ENCODE measurements at regions not wholly inside any gene's neighbourhood (a gene's known extent, or its start where the extent isn't known, plus 50 kb on each side); places are given as distances from the start of the nearest gene placed in this dataset.

GRCh38 chr5:173809014-173809413, 79.1 kb upstream of the CPEB4 start:
- Histone ChIP-seq H3K36me3 (ENCODE audit: control insufficient read depth in 4 of 4, insufficient read depth in 4 of 4, low read length in 4 of 4) (no peaks in the 10 kb centered on the region), H3K9me3 (ENCODE audit: control insufficient read depth in 4 of 4, insufficient read depth in 3 of 4, low read length in 3 of 4) (peaks cover 0 to 2% (median 0%) of the 10 kb centered on the region in 4 donors), H3K4me3 (no peak overlapping the region), H3K27ac (ENCODE audit: low read depth in 1 of 2, low read length in 1 of 2) (no peak overlapping the region), H3K4me1 (ENCODE audit: control insufficient read depth in 5 of 5, insufficient read depth in 5 of 5, low read length in 5 of 5) (no peaks in the 10 kb centered on the region), H3K9ac (ENCODE audit: insufficient read depth in 1 of 2, low read length in 2 of 2) (no peak overlapping the region), H3K27me3 (ENCODE audit: control insufficient read depth in 3 of 3, insufficient read depth in 3 of 3, low read length in 2 of 3) (no peaks in the 10 kb centered on the region)
- DNase-seq (no peak), ATAC-seq (ENCODE audit: insufficient read depth, low FRiP score) (no peak)
- TF ChIP-seq, protein P1, sequence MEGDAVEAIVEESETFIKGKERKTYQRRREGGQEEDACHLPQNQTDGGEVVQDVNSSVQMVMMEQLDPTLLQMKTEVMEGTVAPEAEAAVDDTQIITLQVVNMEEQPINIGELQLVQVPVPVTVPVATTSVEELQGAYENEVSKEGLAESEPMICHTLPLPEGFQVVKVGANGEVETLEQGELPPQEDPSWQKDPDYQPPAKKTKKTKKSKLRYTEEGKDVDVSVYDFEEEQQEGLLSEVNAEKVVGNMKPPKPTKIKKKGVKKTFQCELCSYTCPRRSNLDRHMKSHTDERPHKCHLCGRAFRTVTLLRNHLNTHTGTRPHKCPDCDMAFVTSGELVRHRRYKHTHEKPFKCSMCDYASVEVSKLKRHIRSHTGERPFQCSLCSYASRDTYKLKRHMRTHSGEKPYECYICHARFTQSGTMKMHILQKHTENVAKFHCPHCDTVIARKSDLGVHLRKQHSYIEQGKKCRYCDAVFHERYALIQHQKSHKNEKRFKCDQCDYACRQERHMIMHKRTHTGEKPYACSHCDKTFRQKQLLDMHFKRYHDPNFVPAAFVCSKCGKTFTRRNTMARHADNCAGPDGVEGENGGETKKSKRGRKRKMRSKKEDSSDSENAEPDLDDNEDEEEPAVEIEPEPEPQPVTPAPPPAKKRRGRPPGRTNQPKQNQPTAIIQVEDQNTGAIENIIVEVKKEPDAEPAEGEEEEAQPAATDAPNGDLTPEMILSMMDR (IDR thresholded peaks at IDR 0.05; ENCODE audit: control extremely low read depth, extremely low read depth) = no peak
- WGBS, 2 donors = 88 to 91% methylated on average over 6 of the region's 6 CpGs

DNA sequence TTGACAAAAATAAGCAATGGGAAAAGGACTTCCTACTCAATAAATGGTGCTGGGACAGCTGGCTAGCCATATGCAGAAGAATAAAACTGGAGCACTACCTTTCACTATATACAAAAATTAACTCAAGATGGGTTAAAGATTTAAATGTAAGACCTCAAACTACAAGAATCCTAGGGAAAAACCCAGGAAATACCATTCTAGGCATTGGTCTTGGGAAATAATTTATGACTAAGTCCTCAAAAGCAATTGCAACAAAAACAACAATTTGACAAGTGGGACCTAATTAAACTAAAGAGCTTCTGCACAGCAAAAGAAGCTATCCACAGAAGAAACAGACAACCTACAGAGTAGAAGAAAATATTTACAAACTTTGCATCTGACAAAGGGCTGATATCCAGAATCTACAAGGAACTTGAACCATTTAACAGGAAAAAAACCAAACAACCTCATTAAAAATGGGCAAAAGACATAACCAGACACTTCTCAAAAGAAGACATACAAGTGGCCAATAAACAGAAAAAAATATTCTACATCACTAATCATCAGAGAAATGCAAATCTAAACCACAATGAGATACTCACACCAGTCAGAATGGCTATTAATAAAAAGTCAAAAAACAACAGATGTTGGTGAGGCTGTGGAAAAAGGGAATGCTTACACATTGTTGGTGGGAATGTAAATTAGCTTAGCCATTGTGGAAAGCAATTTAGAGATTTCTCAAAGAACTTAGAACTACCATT, 75.2 kb upstream of the CPEB4 start:
- ATAC-seq (ENCODE audit: insufficient read depth, low FRiP score) (no peak), DNase-seq (no peak)
- no peaks in the 10 kb centered on the region for H3K36me3 ChIP-seq (ENCODE audit: control insufficient read depth in 4 of 4, insufficient read depth in 4 of 4, low read length in 4 of 4)
- H3K4me1 ChIP-seq (ENCODE audit: control insufficient read depth in 5 of 5, insufficient read depth in 5 of 5, low read length in 5 of 5) = no peaks in the 10 kb centered on the region
- no peak overlapping the region for H3K9ac ChIP-seq (ENCODE audit: insufficient read depth in 1 of 2, low read length in 2 of 2)
- no peaks in the 10 kb centered on the region for H3K27me3 ChIP-seq (ENCODE audit: control insufficient read depth in 3 of 3, insufficient read depth in 3 of 3, low read length in 2 of 3)
- H3K9me3 ChIP-seq (ENCODE audit: control insufficient read depth in 4 of 4, insufficient read depth in 3 of 4, low read length in 3 of 4) = peaks cover 0 to 2% (median 0%) of the 10 kb centered on the region in 4 donors
- H3K4me3 ChIP-seq = no peak overlapping the region
- TF ChIP-seq, protein P1 (IDR thresholded peaks at IDR 0.05; ENCODE audit: control extremely low read depth, extremely low read depth) = no peak
- H3K27ac ChIP-seq (ENCODE audit: low read depth in 1 of 2, low read length in 1 of 2) = no peak overlapping the region

DNA sequence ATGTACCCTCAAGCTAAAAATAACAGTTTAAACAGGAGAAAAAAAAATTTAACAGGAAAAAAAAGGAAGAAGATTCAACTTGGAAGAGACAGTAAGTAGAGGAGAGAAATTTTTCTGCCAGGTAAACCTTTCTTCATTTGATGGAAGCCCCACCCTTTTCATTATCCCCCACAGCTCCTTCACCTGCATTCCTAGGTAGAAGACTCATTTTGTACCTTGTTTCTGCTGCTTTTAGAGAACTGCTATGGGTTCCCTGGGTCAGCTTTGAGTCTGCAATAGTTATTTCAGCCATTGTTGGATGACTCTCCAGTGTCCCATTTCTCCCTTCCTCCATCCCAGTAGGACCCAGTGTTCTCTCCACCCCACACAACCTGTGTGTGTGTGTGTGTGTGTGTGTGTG, 74.1 kb upstream of the CPEB4 start:
- H3K27ac ChIP-seq (ENCODE audit: low read depth in 1 of 2, low read length in 1 of 2) = no peak overlapping the region
- H3K36me3 ChIP-seq (ENCODE audit: control insufficient read depth in 4 of 4, insufficient read depth in 4 of 4, low read length in 4 of 4) = no peaks in the 10 kb centered on the region
- no peak overlapping the region for H3K9ac ChIP-seq (ENCODE audit: insufficient read depth in 1 of 2, low read length in 2 of 2)
- H3K27me3 ChIP-seq (ENCODE audit: control insufficient read depth in 3 of 3, insufficient read depth in 3 of 3, low read length in 2 of 3) = no peaks in the 10 kb centered on the region
- no peak for DNase-seq
- no peak for ATAC-seq (ENCODE audit: insufficient read depth, low FRiP score)
- no peak overlapping the region for H3K4me3 ChIP-seq
- peaks cover 0 to 2% (median 0%) of the 10 kb centered on the region in 4 donors for H3K9me3 ChIP-seq (ENCODE audit: control insufficient read depth in 4 of 4, insufficient read depth in 3 of 4, low read length in 3 of 4)
- H3K4me1 ChIP-seq (ENCODE audit: control insufficient read depth in 5 of 5, insufficient read depth in 5 of 5, low read length in 5 of 5) = no peaks in the 10 kb centered on the region
- TF ChIP-seq, protein P1 (IDR thresholded peaks at IDR 0.05; ENCODE audit: control extremely low read depth, extremely low read depth) = no peak

DNA sequence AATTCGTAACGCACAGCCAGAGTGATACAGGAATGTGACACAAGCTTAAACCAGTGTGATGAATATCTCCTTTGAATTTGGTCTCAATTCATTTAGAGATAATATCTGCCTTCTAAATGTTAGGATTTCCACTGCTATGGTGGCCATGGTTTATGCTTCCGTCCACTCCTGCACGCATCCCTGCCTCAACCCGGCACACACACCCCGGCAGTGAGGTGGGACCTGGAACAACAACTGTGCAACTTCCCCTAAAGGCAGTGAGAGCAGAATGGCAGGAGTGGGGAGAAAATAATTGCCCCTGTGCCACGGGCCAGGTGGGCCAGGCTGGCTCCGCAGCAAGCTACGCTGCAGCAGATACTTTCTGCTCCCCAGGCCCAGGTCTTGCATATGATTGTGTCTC, 72.6 kb upstream of the CPEB4 start:
- no peak overlapping the region for H3K27ac ChIP-seq (ENCODE audit: low read depth in 1 of 2, low read length in 1 of 2)
- 89 to 93% methylated on average over 9 of the region's 9 CpGs for WGBS, 2 donors
- TF ChIP-seq, protein P1 (IDR thresholded peaks at IDR 0.05; ENCODE audit: control extremely low read depth, extremely low read depth) = no peak
- no peak for DNase-seq
- no peak overlapping the region for H3K9ac ChIP-seq (ENCODE audit: insufficient read depth in 1 of 2, low read length in 2 of 2)
- no peak for ATAC-seq (ENCODE audit: insufficient read depth, low FRiP score)
- no peak overlapping the region for H3K4me3 ChIP-seq
- no peaks in the 10 kb centered on the region for H3K36me3 ChIP-seq (ENCODE audit: control insufficient read depth in 4 of 4, insufficient read depth in 4 of 4, low read length in 4 of 4)
- H3K27me3 ChIP-seq (ENCODE audit: control insufficient read depth in 3 of 3, insufficient read depth in 3 of 3, low read length in 2 of 3) = no peaks in the 10 kb centered on the region
- peaks cover 0 to 4% (median 1%) of the 10 kb centered on the region in 4 donors for H3K9me3 ChIP-seq (ENCODE audit: control insufficient read depth in 4 of 4, insufficient read depth in 3 of 4, low read length in 3 of 4)
- H3K4me1 ChIP-seq (ENCODE audit: control insufficient read depth in 5 of 5, insufficient read depth in 5 of 5, low read length in 5 of 5) = no peaks in the 10 kb centered on the region

Measured in lung (tissue), 11 donors.